ENCODE measurements at regions not wholly inside any gene's neighbourhood (a gene's known extent, or its start where the extent isn't known, plus 50 kb on each side); places are given as distances from the start of the nearest gene placed in this dataset. TPM values are rescaled to one million over a fixed set of nuclear protein-coding genes. Genes with fewer than 3 reads are reported as not detected.

Small RNA genes in the stretch of these regions (small RNA-seq; reads per million reads assigned to genes)
- gene RNA5SP40 (ENCODE audit: low replicate concordance): not detected

Measured in spinal cord (tissue), 1 donor.